Kasumi-1 (cell line): ENCODE measurements at regions not wholly inside any gene's neighbourhood (a gene's known extent, or its start where the extent isn't known, plus 50 kb on each side); places are given as distances from the start of the nearest gene placed in this dataset.

Experiments
- DNase-seq, 2 experiments: peaks; one replicate each; lab custom pipeline; 2025; lab: John Stamatoyannopoulos, UW

- DNase-seq = peak; percentile 94 to 97
Observed at GRCh38 chr1:96362623-96363022, 359.0 kb upstream of the PTBP2 start.

GRCh38 chr1:96363826-96364225, 357.8 kb upstream of the PTBP2 start:
- no peak for DNase-seq

- DNase-seq = no peak
Observed at GRCh38 chr1:96364576-96364975, 357.0 kb upstream of the PTBP2 start.

- no peak for DNase-seq
Observed at GRCh38 chr1:96365076-96365475, 356.5 kb upstream of the PTBP2 start.

GRCh38 chr1:96365596-96366390, 355.8 kb upstream of the PTBP2 start:
- no peak for DNase-seq

GRCh38 chr1:96366516-96366915, 355.1 kb upstream of the PTBP2 start:
- no peak for DNase-seq

- no peak for DNase-seq
Observed at GRCh38 chr1:96367791-96368190, 353.8 kb upstream of the PTBP2 start.

- peak in 1 of 2 experiments; percentile 10 for DNase-seq
Observed at GRCh38 chr1:96370757-96371156, 350.8 kb upstream of the PTBP2 start.

- no peak for DNase-seq
Observed at GRCh38 chr1:96372881-96373280, 348.7 kb upstream of the PTBP2 start.

GRCh38 chr1:96374076-96374762, 347.4 kb upstream of the PTBP2 start:
- no peak for DNase-seq

- no peak for DNase-seq
Observed at GRCh38 chr1:96376846-96377245, 344.7 kb upstream of the PTBP2 start.

- DNase-seq = no peak
Observed at GRCh38 chr1:96384611-96385010, 337.0 kb upstream of the PTBP2 start.

- DNase-seq = no peak
Observed at GRCh38 chr1:96387785-96388184, 333.8 kb upstream of the PTBP2 start.

GRCh38 chr1:96388421-96389310, 332.9 kb upstream of the PTBP2 start:
- no peak for DNase-seq

GRCh38 chr1:96400089-96400488, 321.5 kb upstream of the PTBP2 start:
- no peak for DNase-seq

GRCh38 chr1:96409087-96409486, 312.5 kb upstream of the PTBP2 start:
- no peak for DNase-seq

GRCh38 chr1:96409689-96410088, 311.9 kb upstream of the PTBP2 start:
- no peak for DNase-seq

GRCh38 chr1:96411006-96411405, 310.6 kb upstream of the PTBP2 start:
- no peak for DNase-seq

GRCh38 chr1:96414598-96414997, 307.0 kb upstream of the PTBP2 start:
- no peak for DNase-seq

GRCh38 chr1:96416111-96416595, 305.4 kb upstream of the PTBP2 start:
- DNase-seq = no peak

GRCh38 chr1:96416701-96417444, 304.7 kb upstream of the PTBP2 start:
- DNase-seq = no peak

GRCh38 chr1:96418969-96419368, 302.6 kb upstream of the PTBP2 start:
- no peak for DNase-seq
